ENCODE measurements at regions not wholly inside any gene's neighbourhood (a gene's known extent, or its start where the extent isn't known, plus 50 kb on each side); places are given as distances from the start of the nearest gene placed in this dataset.

DNA sequence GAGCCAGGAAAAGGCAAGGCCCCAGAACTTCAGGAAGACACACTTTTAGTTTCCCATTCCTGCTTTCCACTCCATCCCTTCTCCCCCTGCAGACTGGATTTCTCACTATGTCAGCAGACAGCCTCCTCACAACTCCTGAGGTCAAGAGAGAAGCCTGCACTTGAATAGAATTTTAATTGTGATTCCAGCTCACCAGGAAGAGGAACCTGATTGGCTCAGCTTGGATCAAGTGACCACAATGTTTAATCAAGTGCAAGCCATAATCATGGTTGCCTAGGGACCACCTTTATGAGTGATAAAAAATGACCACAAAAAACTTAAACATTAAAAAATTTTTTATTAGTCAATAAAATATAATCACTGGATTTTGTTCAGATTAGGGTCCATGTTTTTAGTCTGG, 244.7 kb upstream of the RHOBTB1 start:
- no peak for DNase-seq (ENCODE audit: low spot score)

DNA sequence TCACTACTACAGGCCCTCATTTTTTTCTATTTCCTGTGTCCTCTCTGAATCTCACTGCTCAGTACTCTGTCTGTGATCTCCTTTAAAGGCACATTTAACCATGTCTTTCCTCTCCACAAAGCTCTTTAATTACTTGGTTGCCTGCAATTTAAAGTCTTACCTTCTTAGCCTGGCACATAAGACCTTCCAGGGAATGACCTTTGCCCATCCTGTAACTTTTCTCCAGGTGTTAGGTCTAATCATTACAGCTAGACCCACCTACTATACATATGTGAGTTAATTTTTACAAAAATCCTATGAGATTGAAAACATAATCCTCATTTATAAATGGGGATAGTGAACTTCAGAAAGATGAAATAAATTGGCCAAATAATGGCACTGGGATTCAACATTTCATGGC, 244.1 kb upstream of the RHOBTB1 start:
- no peak for DNase-seq (ENCODE audit: low spot score)

DNA sequence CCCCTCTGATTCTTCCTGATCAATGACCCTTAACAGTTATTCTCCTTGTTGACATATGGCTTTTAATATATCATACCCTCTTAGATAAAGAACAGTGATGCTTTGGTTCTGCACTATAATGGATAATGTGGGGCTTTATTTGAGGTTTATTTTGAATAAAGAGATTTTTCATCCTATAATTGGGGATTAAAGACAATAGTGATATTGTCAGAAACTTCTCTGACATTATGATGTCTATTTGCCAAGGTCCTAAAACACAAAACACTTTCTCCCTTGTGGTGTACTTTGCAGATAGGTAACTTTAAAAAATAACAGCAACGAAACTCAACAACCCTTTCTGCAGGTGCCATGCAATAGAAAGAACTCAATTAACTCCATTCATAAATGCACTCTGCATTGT, 243.6 kb upstream of the RHOBTB1 start:
- DNase-seq (ENCODE audit: low spot score): no peak

DNA sequence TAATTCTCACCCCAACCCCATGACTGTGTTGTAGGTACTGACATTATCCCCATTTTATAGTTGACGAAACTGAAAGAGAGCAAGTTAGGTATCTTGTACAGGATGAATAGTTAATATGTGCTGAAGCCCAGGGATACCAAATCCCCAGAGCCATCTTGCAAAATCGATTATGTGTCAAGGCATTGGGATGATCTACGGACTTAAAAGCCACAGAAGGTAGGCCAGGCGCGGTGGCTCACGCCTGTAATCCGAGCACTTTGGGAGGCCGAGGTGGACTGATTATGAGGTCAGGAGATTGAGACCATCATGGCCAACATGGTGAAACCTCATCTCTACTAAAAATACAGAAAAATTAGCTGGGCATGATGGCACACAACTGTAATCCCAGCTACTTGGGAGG, 242.4 kb upstream of the RHOBTB1 start:
- DNase-seq (ENCODE audit: low spot score): no peak

DNA sequence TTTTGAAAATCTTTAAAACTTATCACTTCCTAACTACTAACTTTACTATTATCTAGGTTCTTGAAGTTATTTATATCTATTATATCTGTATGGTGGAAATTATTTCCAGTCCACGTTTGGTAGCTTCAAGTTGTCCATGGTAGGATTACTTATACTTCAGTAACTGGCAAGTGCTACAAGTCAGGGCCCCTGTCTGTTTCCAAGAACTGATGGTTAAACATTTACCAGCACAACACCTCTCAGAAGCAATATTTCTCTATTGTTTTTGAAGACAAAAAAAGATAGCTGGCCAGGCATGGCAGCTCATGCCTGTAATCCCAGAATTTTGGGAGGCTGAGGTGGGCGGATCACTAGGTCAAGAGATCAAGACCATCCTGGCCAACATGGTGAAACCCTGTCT, 240.4 kb upstream of the RHOBTB1 start:
- no peak for DNase-seq (ENCODE audit: low spot score)

DNA sequence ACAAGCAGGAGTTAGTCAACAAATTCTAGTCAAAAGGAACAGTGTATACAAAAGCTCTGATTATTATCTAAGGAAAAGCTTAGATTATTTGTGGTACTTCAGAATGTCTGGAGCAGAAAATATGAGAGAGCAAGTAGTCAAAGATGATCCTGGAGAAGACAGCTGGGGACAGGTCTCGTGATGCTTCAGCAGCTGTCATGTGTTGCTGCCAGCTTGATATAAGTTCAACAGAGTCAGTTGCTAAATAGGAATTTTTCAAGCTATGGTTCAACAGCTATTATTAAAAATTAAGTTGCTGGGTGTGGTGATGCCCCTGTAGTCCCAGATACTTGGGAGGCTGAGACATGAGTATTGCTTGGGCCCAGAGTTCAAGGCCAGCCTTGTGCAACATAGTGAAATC, 240.0 kb upstream of the RHOBTB1 start:
- no peak for DNase-seq (ENCODE audit: low spot score)

DNA sequence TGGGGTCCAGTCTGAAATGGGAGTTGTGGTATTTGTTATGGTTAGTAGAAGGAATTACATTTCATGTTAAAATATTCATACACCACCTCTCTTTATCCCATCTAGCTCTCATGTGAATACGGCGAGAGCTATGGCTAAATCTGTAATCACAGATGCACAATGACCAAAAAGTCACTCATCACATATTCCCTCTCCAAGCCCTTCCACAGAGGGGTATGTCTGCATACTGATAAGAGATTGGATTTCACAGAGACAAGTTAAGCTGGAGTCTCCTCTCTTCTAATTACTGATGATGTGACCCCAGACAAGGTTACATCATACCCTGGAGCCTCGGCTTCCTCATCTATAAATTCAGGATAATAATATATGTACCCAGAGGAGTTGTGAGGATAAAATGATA, 237.8 kb upstream of the RHOBTB1 start:
- no peak for DNase-seq (ENCODE audit: low spot score)

DNA sequence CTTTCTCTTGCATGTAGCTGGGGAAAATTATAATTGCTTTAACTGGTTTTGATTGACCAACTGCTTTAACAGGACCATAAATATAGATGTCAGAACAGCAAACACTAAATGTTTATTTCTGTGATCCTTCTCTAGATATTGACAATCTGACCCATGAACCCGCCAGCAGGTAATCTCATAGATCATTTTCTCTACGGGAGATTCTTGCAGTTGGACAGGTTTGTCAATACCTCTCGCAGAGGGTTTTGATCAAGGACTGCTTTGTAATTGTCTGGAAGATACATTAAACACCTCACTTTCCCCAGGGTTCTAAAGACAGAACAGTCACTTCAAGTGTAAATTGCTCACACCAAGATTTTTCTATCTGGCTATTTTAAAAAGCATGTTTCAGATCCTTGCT, 235.8 kb upstream of the RHOBTB1 start:
- DNase-seq (ENCODE audit: low spot score): no peak

DNA sequence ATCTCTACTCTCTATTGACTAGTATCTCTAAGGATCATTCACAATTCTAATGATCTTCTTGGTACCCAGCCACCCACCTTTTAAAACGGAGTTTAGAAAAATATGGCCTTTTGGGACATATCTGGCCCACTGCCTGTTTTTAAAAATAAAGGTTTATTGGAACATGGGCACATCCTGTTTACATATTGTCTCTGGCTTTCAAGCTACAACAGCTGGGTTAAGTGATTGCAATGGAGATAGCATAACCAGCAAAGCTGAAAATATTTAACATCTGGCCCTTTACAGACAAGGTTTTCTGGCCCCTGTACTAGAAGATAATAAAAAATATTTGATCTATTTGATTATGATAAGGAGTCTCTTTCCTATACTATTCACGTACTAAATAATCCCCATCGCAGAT, 232.4 kb upstream of the RHOBTB1 start:
- DNase-seq (ENCODE audit: low spot score): no peak

DNA sequence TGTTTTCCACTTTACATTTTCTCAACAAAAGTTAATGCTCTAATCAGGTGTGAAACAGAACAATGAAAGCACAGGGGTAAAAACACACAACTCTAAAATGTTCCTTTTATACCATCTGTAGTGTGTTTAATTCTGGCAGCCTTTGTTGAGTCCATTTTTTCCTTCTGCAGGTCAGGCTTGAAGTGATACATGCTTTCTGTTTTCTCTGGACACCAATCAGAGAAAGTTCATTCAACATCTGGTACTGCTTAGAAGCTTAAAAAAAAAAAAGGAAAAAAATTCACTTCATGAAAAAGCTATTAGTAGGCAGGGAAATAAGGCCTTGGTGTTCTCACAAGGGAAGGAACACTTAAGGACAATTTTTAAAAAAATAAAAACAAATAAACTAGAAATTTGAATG, 231.3 kb upstream of the RHOBTB1 start:
- DNase-seq (ENCODE audit: low spot score): no peak

DNA sequence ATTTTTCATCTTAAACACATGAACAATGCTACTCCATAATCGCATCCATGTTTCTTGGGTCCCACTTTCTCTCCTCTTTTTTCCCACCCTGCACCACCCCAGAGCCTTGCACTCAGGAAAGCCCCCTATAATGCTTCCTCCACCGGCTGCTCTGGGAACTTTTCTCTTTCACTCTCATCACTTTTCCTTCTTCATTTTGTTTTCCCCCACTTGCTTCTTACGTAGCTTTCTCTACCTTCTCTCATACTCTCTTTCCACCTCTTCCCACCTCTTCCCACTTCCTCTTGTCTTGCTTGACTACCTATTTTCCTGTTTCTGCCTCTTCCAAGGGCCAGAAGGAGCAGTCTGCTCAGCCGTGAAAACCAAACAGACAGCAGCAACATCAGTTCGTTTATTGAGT, 229.5 kb upstream of the RHOBTB1 start:
- DNase-seq (ENCODE audit: low spot score): no peak

DNA sequence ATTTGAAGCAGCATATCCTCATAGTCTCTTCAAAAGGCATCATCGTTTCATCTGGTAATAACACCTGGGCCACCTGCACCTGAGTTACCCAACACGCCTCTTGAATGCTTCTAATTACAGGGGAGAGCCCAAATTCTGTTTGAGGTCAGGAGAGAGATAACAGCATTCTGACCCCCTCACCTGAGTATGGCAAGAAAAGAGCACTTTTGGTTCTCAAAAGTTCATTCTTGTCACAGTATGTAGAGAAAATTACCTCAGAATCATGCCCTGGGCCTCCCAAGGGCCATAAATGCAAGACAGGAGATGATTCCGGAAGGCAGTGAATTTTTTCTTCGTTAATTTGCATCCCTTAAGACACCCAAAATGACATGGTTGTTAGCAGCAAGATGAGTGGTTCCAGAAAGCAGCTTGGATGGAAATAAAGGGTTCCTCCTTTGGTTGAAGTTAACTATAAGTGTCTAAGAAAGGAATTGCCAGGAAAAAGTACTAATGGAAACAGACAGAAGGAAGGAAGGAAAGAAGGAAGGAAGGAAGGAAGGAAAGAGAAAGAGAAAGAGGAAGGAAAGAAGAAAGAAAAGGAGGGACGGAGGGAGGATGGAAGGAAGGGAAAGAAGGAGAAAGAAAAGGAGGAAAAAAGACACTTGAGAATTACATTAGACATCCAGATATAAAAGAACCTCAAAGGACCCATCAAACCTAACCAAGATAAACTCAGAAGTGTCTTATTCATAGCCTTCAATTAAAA, 228.4 kb upstream of the RHOBTB1 start:
- no peak for DNase-seq (ENCODE audit: low spot score)

DNA sequence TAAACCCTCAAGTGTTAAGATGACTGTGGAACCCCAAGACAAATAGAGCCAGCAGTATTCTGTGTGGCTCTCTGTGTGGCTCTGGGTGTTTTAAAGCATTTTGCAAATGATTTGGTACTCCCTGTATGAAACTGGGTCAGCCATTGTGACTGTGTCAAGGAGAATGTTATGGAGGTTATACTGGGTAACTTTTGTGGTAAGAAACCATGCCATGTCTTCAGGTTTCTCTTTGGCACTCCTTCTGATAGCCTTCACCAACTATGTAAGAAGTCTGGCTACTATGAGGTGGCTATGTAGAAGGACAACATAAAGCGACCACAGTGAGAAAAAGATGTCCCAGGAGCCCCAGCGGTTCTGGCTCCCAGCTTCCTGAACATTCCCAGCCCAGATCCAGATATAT, 226.6 kb upstream of the RHOBTB1 start:
- no peak for DNase-seq (ENCODE audit: low spot score)

DNA sequence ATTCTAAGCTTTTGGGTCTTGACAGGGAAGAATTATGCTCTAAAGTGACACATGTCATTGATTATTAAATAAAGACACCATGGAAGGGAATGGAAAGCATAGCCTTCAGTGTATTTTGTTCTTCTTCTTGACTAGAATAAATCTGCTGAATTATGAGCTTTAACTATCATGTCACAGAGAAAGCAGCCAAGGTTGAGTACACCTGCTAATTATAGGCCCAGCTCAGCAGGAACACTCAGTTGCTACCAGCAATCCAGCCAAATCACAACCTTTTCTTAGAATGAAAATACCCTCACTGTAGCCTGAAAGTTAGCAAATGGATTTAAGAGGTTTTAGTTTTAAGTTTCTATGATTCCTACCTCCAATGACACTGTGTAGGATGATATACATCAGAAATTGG, 225.3 kb upstream of the RHOBTB1 start:
- DNase-seq (ENCODE audit: low spot score): no peak

DNA sequence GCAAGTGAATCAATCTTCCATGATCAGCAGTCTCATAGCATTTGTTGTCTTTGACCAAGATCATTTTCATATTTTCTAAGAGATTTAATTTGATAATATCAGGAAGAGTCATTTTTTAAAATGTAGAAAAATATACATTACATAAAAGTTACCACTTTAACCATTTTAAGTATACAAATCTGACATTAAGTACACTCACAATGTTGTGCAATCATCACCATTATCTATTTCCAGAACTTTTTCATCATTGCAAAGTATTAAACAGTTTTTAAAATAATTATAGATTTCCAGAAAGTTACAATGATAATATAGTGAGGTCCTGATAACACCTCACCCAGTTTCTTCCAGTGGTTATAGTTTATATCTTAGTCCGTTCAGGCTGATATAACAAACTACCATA, 222.5 kb upstream of the RHOBTB1 start:
- no peak for DNase-seq (ENCODE audit: low spot score)

DNA sequence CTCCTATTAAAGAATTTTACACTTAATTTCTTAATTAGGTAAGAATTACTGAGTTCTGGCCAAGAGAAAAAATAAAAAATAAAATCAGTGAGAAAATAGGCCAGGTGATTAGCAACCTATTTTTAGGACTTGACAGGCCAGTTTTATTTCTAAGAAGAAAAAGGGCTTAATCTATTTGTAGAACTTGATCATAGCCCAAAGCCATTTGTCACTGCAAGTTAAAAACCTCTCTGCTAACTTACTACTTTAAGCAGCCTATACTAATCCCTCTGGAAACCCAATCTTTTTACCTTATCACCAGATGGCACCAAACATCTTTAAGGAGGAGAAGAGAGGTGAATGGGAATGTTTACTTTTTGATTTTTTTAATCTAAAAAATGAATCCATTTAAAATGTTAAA, 222.1 kb upstream of the RHOBTB1 start:
- no peak for DNase-seq (ENCODE audit: low spot score)

DNA sequence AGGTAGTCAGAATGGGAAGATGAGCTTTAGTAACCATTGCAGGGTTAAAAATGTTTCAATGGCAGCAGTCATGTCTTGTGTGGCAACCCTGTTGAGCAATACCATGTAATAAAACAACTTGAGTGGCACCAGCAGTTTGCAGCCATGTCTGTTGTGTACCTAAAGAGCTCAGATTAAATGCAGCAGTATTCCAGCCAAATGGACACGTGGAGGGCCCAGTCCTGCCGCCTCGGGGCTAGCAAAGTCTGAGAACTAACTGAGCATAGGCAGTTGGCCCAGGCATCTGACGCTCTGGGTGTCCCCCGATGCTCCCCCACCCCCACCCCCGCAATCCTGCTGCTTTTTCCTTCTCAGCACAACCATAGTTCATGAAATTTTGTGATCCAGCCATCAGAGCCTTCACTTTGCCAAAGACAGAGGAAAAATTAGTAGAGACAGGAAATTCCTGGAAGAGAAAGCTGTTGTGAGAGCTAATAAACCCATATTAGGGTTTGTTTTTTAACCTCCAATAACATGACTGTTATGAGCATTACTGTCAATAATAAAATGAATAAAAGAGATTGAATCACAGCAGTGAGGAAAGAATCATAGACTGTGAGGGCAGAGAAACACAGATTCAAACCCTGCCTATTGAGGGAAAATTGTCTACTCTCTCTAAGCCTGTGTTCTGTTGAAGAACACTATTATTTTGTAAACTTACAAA, 220.6 kb upstream of the RHOBTB1 start:
- peak; percentile 67 for DNase-seq (ENCODE audit: low spot score)

DNA sequence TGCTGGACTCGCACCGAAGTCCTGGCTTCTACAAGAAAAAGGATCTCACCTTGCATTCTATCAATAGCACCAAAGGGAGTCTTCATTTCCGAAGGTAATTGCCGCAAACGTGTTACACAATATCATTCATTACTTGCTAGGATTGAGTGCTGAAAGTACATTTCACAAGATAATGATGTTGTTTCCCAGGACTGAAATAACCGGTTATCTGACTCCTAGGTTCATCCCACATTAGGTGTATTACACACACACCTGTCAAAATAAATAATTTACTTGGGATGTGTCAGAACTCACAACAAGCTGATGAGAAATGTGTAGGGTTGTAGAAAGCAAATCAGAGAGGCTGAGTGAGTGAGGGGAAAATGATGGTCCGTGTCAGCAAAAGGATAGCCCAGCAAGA, 219.4 kb upstream of the RHOBTB1 start:
- DNase-seq (ENCODE audit: low spot score): no peak

DNA sequence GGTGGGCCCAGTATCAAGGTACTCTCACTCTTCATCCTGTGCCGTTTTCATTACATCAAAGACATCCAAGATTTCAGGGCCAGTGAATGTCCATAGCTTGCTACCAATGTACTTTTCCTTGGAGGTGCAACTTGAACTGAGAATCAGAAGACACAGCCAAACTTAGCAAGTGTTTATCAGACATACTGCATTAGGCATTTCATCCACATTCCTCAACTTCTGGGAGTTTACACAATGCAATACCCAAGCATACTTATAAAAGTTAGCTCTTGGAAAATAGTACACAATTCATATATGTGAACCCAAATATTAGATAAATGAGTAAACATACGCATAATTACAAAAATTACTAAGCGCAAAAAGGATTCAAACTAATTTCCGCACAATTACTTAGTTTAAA, 216.3 kb upstream of the RHOBTB1 start:
- no peak for DNase-seq (ENCODE audit: low spot score)

DNA sequence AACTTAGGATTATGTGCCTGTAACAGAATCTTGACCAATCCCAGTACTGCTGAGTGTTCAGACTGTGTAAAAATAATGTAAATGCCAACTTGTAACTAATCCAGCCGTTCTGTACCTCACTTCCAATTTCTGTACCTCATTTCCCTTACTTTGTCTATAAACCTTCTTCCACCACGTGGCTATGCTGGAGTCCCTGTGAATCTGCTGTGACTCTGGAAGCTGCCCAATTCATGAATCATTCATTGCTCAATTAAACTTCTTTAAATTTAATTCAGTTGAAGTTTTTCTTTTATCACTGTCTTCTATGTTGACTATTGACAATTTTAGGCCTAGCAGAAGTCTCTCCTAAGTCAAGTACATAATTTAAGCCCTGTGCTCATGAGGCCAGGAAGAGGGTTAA, 215.3 kb upstream of the RHOBTB1 start:
- DNase-seq (ENCODE audit: low spot score): no peak

DNA sequence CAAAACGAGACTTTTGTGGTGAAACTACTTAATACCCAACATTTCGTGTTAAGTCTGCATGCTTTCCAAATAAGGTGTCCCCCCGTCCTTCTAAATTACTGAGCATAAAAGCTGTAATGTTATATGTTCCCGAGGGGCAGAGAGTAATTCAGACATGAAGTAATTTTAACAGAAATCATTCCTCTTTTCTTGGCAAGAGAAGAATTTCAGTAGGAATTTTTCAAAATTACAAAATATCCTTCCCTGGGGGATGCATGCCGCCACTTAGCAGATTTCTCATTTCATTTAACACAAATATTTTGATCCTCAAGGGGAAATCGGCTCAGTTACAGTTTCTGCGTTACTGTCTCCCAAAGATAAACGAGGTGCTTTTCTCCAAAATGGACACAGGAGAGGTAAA, 213.2 kb upstream of the RHOBTB1 start:
- no peak for DNase-seq (ENCODE audit: low spot score)

DNA sequence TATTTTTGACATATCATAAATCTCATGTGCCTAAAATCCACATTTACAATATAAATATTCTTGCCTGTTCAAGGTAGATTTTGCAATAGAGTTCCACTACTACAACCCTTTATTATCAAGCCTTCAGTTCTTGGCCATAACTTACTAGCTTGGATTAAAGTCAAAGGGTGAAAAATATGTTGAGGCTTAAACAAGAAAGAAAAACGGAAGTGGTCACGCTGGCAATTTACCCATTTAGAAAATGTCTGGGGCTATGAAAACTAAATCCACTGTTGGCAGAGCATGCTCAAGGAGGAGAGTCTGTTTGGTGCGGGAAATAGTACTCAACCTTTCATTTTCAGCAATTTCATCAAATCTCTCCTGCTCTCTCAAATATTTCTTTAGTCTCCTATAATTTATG, 209.8 kb upstream of the RHOBTB1 start:
- DNase-seq (ENCODE audit: low spot score): no peak

DNA sequence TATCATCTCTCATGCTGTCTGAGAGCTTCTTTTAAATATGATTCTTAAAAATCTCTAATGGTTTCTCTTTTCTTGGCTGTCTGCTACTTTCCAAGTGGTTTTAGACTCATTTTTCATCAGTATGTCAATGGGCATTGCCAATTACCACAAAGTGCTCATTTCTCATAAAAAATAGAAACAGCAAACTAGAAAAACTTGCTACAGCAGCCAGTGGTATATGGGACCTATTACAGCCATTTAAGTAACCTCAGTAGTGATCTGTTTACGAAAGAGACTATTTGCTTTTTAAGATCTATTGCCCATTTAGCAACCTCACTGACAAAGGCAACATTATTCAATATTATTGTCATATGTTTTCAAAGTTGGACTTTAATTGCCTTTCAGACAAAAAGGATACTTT, 207.1 kb upstream of the RHOBTB1 start:
- no peak for DNase-seq (ENCODE audit: low spot score)

DNA sequence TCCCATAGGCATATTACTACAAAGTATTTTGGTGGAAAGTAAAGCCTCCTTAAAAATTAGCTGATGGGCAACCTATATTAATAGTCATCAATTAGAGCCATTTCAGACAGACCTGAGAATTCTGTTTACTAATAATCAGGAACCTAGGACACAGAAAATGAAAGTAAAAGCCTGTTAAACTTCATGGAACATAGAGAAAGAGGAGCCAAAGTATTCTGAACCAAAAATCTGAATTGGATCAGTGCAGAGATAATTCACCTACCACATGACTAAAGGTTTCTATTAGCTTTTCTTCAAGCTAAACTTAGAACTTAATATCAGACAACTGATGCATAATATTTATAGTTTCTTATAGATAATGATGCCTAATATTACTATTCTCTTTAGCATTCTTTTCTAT, 204.5 kb upstream of the RHOBTB1 start:
- no peak for DNase-seq (ENCODE audit: low spot score)

All from left forelimb (tissue), 1 donor.